ENCODE measurements at regions not wholly inside any gene's neighbourhood (a gene's known extent, or its start where the extent isn't known, plus 50 kb on each side); places are given as distances from the start of the nearest gene placed in this dataset.

DNA sequence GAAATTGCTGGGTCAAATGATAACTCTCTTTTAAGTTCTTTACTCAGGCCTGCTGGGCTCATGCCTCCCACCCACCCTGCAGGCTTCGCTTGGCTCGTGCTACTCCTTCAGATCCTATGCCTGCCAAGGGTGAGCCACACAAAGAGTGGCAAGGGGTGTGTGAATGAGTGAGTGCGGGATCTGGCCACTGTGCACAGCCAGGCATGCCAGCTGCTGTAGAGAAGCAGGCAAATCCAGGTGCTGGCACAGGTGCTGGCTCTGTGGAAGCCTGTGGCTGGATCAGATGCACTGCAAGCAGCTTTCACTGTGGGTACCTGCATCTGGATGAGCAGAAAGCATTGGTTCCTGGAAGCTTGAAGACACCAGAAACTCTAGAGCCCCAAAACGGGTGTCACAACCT, 1055.7 kb upstream of the EPHA6 start:
- Histone ChIP-seq H3K36me3 (ENCODE audit: control insufficient read depth, insufficient read depth, low read length) (no peaks in the 10 kb centered on the region), H4K20me1 (replicated peaks; ENCODE audit: control insufficient read depth, insufficient read depth, low read length) (no peaks in the 10 kb centered on the region), H3K27me3 (ENCODE audit: control insufficient read depth in 2 of 2, insufficient read depth in 2 of 2, low read length in 2 of 2) (no peaks in the 10 kb centered on the region), H3K4me1 (replicated peaks in 1 of 2; ENCODE audit: control insufficient read depth in 2 of 2, insufficient read depth in 2 of 2, low read length in 2 of 2) (no peaks in the 10 kb centered on the region), H3K79me2 (ENCODE audit: control insufficient read depth, insufficient read depth, low read length) (no peaks in the 10 kb centered on the region), H3K9me3 (replicated peaks; ENCODE audit: control insufficient read depth, insufficient read depth, low read depth, low read length) (no peaks in the 10 kb centered on the region), H3K4me3 (no peak overlapping the region), H3K27ac (ENCODE audit: extremely low read depth, low read depth, low read length) (no peak overlapping the region), H3K9ac (ENCODE audit: insufficient read depth in 1 of 2, low read depth in 2 of 2, low read length in 2 of 2) (no peak overlapping the region), H3K4me2 (ENCODE audit: insufficient read depth, low read length) (no peak overlapping the region), H3K9me1 (ENCODE audit: control insufficient read depth, insufficient read depth, low read length) (no peaks in the 10 kb centered on the region), H2AFZ (ENCODE audit: low read depth, low read length) (no peak overlapping the region)
- ChIA-PET POLR2A (no interaction called here), CTCF (ENCODE audit: low intra/inter-chr PET ratio) (no interaction called here)
- no TSS peak for BruUV-seq (replicated peaks)
- no peak for ATAC-seq
- no peak for FAIRE-seq
- DNase-seq (ENCODE audit: extremely low read depth in 1 of 4, low spot score in 3 of 4): no peak
- intact Hi-C loops (cut with micrococcal nuclease) (no loop called here), in situ Hi-C loops (cut with MboI) (no loop called here)
- TF ChIP-seq RBBP5 (IDR thresholded peaks at IDR 0.05; ENCODE audit: borderline replicate concordance, insufficient read depth, low read length, poor library complexity, severe bottlenecking): no peak
- TF ChIP-seq, protein P1, sequence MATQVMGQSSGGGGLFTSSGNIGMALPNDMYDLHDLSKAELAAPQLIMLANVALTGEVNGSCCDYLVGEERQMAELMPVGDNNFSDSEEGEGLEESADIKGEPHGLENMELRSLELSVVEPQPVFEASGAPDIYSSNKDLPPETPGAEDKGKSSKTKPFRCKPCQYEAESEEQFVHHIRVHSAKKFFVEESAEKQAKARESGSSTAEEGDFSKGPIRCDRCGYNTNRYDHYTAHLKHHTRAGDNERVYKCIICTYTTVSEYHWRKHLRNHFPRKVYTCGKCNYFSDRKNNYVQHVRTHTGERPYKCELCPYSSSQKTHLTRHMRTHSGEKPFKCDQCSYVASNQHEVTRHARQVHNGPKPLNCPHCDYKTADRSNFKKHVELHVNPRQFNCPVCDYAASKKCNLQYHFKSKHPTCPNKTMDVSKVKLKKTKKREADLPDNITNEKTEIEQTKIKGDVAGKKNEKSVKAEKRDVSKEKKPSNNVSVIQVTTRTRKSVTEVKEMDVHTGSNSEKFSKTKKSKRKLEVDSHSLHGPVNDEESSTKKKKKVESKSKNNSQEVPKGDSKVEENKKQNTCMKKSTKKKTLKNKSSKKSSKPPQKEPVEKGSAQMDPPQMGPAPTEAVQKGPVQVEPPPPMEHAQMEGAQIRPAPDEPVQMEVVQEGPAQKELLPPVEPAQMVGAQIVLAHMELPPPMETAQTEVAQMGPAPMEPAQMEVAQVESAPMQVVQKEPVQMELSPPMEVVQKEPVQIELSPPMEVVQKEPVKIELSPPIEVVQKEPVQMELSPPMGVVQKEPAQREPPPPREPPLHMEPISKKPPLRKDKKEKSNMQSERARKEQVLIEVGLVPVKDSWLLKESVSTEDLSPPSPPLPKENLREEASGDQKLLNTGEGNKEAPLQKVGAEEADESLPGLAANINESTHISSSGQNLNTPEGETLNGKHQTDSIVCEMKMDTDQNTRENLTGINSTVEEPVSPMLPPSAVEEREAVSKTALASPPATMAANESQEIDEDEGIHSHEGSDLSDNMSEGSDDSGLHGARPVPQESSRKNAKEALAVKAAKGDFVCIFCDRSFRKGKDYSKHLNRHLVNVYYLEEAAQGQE (IDR thresholded peaks at IDR 0.05; ENCODE audit: borderline replicate concordance): no peak
- TF ChIP-seq, protein P1 (CRISPR knock-in tag; IDR thresholded peaks at IDR 0.05; ENCODE audit: low read depth): no peak
- 3% methylated on average over 4 of the region's 4 CpGs for WGBS (ENCODE audit: insufficient coverage, low coverage, missing lambda C conversion rate)

All from K562 (cell line).